ENCODE measurements at regions not wholly inside any gene's neighbourhood (a gene's known extent, or its start where the extent isn't known, plus 50 kb on each side); places are given as distances from the start of the nearest gene placed in this dataset.

- Histone ChIP-seq H3K4me1 (ENCODE audit: insufficient read depth, low read length) (no peaks in the 10 kb centered on the region), H3K36me3 (ENCODE audit: insufficient read depth, low read depth, low read length) (no peaks in the 10 kb centered on the region), H3K27ac (ENCODE audit: low read length) (no peak overlapping the region), H3K4me3 (ENCODE audit: low read length) (no peak overlapping the region), H3K27me3 (ENCODE audit: insufficient read depth, low read length) (no peaks in the 10 kb centered on the region), H3K9me3 (ENCODE audit: insufficient read depth, low read depth, low read length) (no peaks in the 10 kb centered on the region), H3K9ac (ENCODE audit: low read depth, low read length) (no peak overlapping the region)
These were observed 191.2 kb upstream of the SAMSN1 start for GRCh38 chr21:14737284-14737691.

- Histone ChIP-seq H3K9me3 (ENCODE audit: insufficient read depth, low read depth, low read length) (no peaks in the 10 kb centered on the region), H3K4me3 (ENCODE audit: low read length) (no peak overlapping the region), H3K27ac (ENCODE audit: low read length) (no peak overlapping the region), H3K36me3 (ENCODE audit: insufficient read depth, low read depth, low read length) (no peaks in the 10 kb centered on the region), H3K4me1 (ENCODE audit: insufficient read depth, low read length) (no peaks in the 10 kb centered on the region), H3K27me3 (ENCODE audit: insufficient read depth, low read length) (no peaks in the 10 kb centered on the region), H3K9ac (ENCODE audit: low read depth, low read length) (no peak overlapping the region)
These were observed 190.6 kb upstream of the SAMSN1 start for GRCh38 chr21:14736672-14737071.

- H3K36me3 ChIP-seq (ENCODE audit: insufficient read depth, low read depth, low read length) = no peaks in the 10 kb centered on the region
These were observed 190.0 kb upstream of the SAMSN1 start for GRCh38 chr21:14736162-14736561.

DNA sequence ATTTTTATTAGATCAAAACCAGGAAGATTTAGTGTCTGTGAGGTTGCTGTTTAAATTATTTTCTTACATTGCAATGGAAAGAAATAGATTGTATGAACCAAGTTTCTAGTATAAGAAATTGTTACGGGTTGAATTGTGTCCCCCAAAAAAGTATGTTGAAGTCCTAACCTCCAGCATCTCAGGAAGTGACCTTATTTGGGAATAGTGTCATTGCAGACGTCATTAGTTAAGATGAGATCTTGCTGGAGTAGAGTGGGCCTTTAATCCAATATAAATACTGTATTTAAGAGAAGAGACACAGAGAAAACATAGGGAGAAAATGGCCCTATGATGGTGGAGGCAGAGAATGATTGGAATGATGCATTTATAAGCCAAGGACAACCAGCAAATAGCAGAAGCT is 188.7 kb upstream of the SAMSN1 start:
- H3K4me1 ChIP-seq (ENCODE audit: insufficient read depth, low read length) = no peaks in the 10 kb centered on the region
- no peak overlapping the region for H3K9ac ChIP-seq (ENCODE audit: low read depth, low read length)
- H3K9me3 ChIP-seq (ENCODE audit: insufficient read depth, low read depth, low read length) = no peaks in the 10 kb centered on the region
- no peak overlapping the region for H3K27ac ChIP-seq (ENCODE audit: low read length)
- no peaks in the 10 kb centered on the region for H3K27me3 ChIP-seq (ENCODE audit: insufficient read depth, low read length)
- H3K4me3 ChIP-seq (ENCODE audit: low read length) = no peak overlapping the region
- no peaks in the 10 kb centered on the region for H3K36me3 ChIP-seq (ENCODE audit: insufficient read depth, low read depth, low read length)

More at GRCh38 chr21:14736162-14736561, 190.0 kb upstream of the SAMSN1 start:
- Histone ChIP-seq H3K27me3 (ENCODE audit: insufficient read depth, low read length) (no peaks in the 10 kb centered on the region), H3K9me3 (ENCODE audit: insufficient read depth, low read depth, low read length) (no peaks in the 10 kb centered on the region), H3K27ac (ENCODE audit: low read length) (no peak overlapping the region), H3K4me1 (ENCODE audit: insufficient read depth, low read length) (no peaks in the 10 kb centered on the region), H3K4me3 (ENCODE audit: low read length) (no peak overlapping the region), H3K9ac (ENCODE audit: low read depth, low read length) (no peak overlapping the region)

DNA sequence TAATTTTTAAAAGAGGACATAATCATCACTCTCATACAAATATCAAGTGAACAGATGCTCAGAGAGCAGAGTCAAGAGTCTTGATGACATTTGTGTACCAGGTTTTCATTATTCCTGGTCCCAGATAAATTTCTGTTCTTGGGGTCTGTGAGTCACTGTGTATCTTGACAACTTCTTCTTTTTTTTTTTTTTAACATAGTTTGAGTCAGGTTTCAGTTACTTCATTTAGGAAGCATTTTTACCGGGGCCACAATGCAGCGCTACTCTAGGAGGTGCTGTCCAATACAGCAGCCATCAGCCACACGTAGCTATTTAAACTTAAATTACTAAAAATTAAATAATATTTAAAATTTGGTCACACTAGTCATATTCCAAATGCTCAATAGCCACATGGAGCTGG is 188.1 kb upstream of the SAMSN1 start:
- no peaks in the 10 kb centered on the region for H3K4me1 ChIP-seq (ENCODE audit: insufficient read depth, low read length)
- no peaks in the 10 kb centered on the region for H3K36me3 ChIP-seq (ENCODE audit: insufficient read depth, low read depth, low read length)
- no peaks in the 10 kb centered on the region for H3K27me3 ChIP-seq (ENCODE audit: insufficient read depth, low read length)
- no peak overlapping the region for H3K9ac ChIP-seq (ENCODE audit: low read depth, low read length)
- no peaks in the 10 kb centered on the region for H3K9me3 ChIP-seq (ENCODE audit: insufficient read depth, low read depth, low read length)
- no peak overlapping the region for H3K4me3 ChIP-seq (ENCODE audit: low read length)
- H3K27ac ChIP-seq (ENCODE audit: low read length) = no peak overlapping the region

- no peaks in the 10 kb centered on the region for H3K27me3 ChIP-seq (ENCODE audit: insufficient read depth, low read length)
These were observed 179.1 kb upstream of the SAMSN1 start for GRCh38 chr21:14725219-14725618.

GRCh38 chr21:14722841-14723483 is 176.8 kb upstream of the SAMSN1 start:
- H3K27ac ChIP-seq (ENCODE audit: low read length) = no peak overlapping the region
- peaks cover 7% of the 10 kb centered on the region; the same call in 1 of the 2 replicates for H3K4me1 ChIP-seq (ENCODE audit: insufficient read depth, low read length)
- no peaks in the 10 kb centered on the region for H3K27me3 ChIP-seq (ENCODE audit: insufficient read depth, low read length)
- no peaks in the 10 kb centered on the region for H3K36me3 ChIP-seq (ENCODE audit: insufficient read depth, low read depth, low read length)
- H3K4me3 ChIP-seq (ENCODE audit: low read length) = no peak overlapping the region
- no peaks in the 10 kb centered on the region; the same call in 1 of the 2 replicates for H3K9me3 ChIP-seq (ENCODE audit: insufficient read depth, low read depth, low read length)
- no peak overlapping the region for H3K9ac ChIP-seq (ENCODE audit: low read depth, low read length)

More at GRCh38 chr21:14725219-14725618, 179.1 kb upstream of the SAMSN1 start:
- peaks cover 7% of the 10 kb centered on the region; the same call in 1 of the 2 replicates for H3K4me1 ChIP-seq (ENCODE audit: insufficient read depth, low read length)
- no peak overlapping the region for H3K9ac ChIP-seq (ENCODE audit: low read depth, low read length)
- H3K9me3 ChIP-seq (ENCODE audit: insufficient read depth, low read depth, low read length) = no peaks in the 10 kb centered on the region; the same call in 1 of the 2 replicates
- no peak overlapping the region for H3K27ac ChIP-seq (ENCODE audit: low read length)
- no peak overlapping the region for H3K4me3 ChIP-seq (ENCODE audit: low read length)
- H3K36me3 ChIP-seq (ENCODE audit: insufficient read depth, low read depth, low read length) = no peaks in the 10 kb centered on the region

DNA sequence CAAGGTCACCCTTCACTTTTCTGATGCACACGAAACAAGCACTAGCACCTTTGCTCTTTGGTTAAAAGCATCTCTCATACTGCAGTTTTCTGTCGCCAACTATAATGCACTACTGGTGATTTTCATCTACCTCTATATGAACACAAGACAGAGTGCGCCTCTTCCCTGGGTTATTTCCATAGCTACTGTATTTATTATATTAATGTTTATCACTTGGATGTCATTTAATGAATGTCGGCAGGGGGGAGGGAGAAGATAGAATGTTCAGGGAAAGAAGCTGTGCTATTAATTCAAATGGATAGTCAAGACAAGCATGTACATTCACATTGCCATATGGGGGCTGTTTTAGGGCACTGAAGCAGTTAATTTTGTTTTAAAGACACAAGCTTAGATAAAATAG is 174.1 kb upstream of the SAMSN1 start:
- no peaks in the 10 kb centered on the region for H3K36me3 ChIP-seq (ENCODE audit: insufficient read depth, low read depth, low read length)
- no peaks in the 10 kb centered on the region for H3K9me3 ChIP-seq (ENCODE audit: insufficient read depth, low read depth, low read length)
- H3K4me3 ChIP-seq (ENCODE audit: low read length) = no peak overlapping the region
- no peaks in the 10 kb centered on the region for H3K27me3 ChIP-seq (ENCODE audit: insufficient read depth, low read length)
- no peak overlapping the region for H3K9ac ChIP-seq (ENCODE audit: low read depth, low read length)
- no peaks in the 10 kb centered on the region for H3K4me1 ChIP-seq (ENCODE audit: insufficient read depth, low read length)
- H3K27ac ChIP-seq (ENCODE audit: low read length) = no peak overlapping the region

DNA sequence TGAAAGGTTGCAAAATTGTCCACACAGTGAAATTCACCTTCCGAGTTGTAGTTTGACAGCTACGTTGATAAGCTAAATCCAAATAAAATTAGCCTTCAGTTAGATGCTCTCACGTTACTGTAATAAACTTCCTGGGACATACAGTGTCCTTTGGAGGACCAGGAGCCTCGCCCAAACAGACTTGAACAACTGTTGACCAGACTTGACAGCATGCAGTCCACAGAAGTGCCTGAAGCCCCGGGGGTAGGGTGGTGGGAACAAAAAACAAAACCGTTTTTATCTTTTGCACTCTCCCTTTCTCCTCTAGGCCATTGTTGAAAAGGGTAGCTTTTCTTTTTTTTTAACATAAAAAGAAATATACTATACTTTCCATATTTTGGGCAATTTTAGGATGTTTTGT is 172.8 kb upstream of the SAMSN1 start:
- no peak overlapping the region for H3K9ac ChIP-seq (ENCODE audit: low read depth, low read length)
- no peak overlapping the region for H3K4me3 ChIP-seq (ENCODE audit: low read length)
- no peak overlapping the region for H3K27ac ChIP-seq (ENCODE audit: low read length)
- H3K36me3 ChIP-seq (ENCODE audit: insufficient read depth, low read depth, low read length) = no peaks in the 10 kb centered on the region
- no peaks in the 10 kb centered on the region for H3K4me1 ChIP-seq (ENCODE audit: insufficient read depth, low read length)
- no peaks in the 10 kb centered on the region for H3K27me3 ChIP-seq (ENCODE audit: insufficient read depth, low read length)
- no peaks in the 10 kb centered on the region for H3K9me3 ChIP-seq (ENCODE audit: insufficient read depth, low read depth, low read length)

DNA sequence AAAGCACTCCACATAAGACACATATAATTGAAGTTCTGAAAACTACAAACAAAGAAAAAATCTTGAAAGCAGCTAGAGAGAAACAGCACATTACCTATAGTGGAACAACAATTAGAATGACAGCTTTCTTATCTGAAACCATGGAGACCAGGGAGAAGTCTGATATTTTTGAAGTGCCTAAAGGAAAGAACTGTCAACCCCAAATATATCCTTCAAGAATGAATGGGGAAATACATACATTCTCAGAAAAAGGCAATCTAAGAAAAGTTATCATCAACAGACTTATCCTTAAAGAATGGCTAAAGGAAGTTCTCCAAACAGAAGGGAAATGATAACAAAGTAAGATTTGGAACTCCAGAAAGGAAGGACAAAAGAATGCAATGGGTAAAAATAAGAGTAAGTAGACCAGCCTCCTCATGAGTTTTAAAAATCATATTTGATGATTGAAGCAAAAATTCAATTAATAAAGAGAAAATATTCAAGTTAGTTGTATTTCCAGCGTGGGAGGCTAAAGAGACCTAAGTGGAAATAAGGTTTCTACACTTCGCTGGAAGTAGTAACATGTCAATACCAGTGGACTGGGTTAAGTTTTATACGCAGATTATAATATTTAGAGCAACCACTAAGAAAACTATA is 170.8 kb upstream of the SAMSN1 start:
- no peak overlapping the region for H3K27ac ChIP-seq (ENCODE audit: low read length)
- no peaks in the 10 kb centered on the region for H3K36me3 ChIP-seq (ENCODE audit: insufficient read depth, low read depth, low read length)

GRCh38 chr21:14713109-14713508 is 167.0 kb upstream of the SAMSN1 start:
- H3K27ac ChIP-seq (ENCODE audit: low read length) = no peak overlapping the region
- H3K4me1 ChIP-seq (ENCODE audit: insufficient read depth, low read length) = no peaks in the 10 kb centered on the region
- H3K36me3 ChIP-seq (ENCODE audit: insufficient read depth, low read depth, low read length) = no peaks in the 10 kb centered on the region
- H3K9ac ChIP-seq (ENCODE audit: low read depth, low read length) = no peak overlapping the region
- no peaks in the 10 kb centered on the region for H3K27me3 ChIP-seq (ENCODE audit: insufficient read depth, low read length)
- H3K9me3 ChIP-seq (ENCODE audit: insufficient read depth, low read depth, low read length) = no peaks in the 10 kb centered on the region
- no peak overlapping the region for H3K4me3 ChIP-seq (ENCODE audit: low read length)

More for the DNA sequence above, 170.8 kb upstream of the SAMSN1 start:
- no peaks in the 10 kb centered on the region for H3K27me3 ChIP-seq (ENCODE audit: insufficient read depth, low read length)
- no peak overlapping the region for H3K4me3 ChIP-seq (ENCODE audit: low read length)
- no peaks in the 10 kb centered on the region for H3K4me1 ChIP-seq (ENCODE audit: insufficient read depth, low read length)
- no peaks in the 10 kb centered on the region for H3K9me3 ChIP-seq (ENCODE audit: insufficient read depth, low read depth, low read length)
- no peak overlapping the region for H3K9ac ChIP-seq (ENCODE audit: low read depth, low read length)

DNA sequence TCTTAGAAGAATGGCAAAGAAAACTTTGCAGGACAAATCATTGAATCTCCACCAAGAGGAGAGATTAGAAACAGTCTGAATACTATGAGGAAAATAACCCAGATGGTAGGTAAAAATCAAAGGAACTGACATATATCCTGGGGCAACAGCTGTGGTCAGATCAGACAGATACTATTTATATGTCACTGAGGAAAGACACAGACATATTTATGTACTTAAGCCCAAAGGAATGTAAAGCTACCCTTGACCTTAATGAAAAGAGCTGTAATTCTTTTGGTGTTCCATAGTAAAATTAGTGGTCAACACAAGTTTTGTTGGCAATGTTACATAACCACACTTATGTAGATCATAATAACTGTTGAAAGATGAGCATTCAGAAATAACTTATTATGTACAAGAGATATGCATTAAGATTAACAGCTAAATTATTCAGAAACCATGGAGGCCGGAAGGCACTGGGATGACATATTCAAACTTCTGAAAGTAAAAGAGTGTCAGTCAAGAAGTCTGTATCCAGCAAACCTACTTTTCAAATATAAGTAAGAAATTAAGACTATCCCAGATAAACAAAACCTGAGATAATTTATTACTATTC is 166.1 kb upstream of the SAMSN1 start:
- Histone ChIP-seq H3K9me3 (ENCODE audit: insufficient read depth, low read depth, low read length) (no peaks in the 10 kb centered on the region), H3K36me3 (ENCODE audit: insufficient read depth, low read depth, low read length) (no peaks in the 10 kb centered on the region), H3K4me3 (ENCODE audit: low read length) (no peak overlapping the region), H3K4me1 (ENCODE audit: insufficient read depth, low read length) (no peaks in the 10 kb centered on the region), H3K9ac (ENCODE audit: low read depth, low read length) (no peak overlapping the region), H3K27ac (ENCODE audit: low read length) (no peak overlapping the region), H3K27me3 (ENCODE audit: insufficient read depth, low read length) (no peaks in the 10 kb centered on the region)

Measured in iPS-20b (cell line).